T follicular helper cell (primary cell): ENCODE measurements at regions not wholly inside any gene's neighbourhood (a gene's known extent, or its start where the extent isn't known, plus 50 kb on each side); places are given as distances from the start of the nearest gene placed in this dataset.

Experiments
- DNase-seq: peaks from one replicate; pipeline ENCODE4 v3.0.0-alpha.2; 2020; ENCODE audit warnings: low read depth

DNA sequence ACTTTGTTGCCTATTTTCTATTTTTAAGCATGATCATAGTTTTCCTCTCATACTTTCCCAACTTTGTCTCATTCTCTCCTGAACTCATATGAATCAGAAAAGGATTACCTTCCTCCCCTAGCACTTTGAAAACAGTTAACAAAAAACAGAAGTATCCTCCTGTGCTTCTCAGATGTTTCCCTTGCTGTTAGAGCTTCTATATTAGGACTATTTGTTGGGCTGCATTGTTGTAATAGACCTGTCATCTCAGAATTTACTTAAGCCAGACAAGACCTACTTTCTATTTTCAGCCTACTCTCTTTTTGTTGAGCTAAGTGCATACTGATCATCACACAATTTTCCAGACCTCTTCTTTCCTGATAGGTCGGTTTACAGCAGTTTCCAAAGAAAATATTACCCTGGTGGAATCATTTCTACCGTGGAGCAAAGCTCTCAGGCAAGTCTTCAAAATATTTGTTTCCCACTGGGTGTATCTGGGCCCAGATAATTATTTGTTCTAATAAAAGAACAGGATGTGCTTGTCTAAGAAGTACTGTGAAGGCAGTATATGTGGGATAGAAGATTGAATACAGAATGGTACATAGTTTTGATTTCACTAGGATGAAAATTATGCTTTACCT lies 411.9 kb upstream of the KLF6 start:
- no peak for DNase-seq

DNA sequence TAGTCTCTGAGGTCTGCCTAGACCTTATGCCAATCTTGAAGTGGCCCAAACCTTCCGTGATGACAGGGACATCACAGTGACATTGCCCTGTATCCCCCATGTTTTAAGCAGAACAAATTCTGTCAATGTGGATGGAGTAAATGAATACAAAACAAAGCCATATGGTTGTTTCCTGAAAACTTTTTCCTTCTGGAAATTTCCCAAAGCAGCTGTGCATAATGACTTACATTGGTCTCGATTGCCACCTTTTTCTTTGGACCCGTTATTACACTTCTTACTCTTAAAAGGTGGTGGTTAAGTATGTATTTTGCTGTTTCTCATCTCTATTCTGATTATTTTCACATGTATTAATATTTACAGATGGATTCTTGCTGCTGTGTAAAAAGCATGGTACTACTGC lies 411.2 kb upstream of the KLF6 start:
- no peak for DNase-seq

DNA sequence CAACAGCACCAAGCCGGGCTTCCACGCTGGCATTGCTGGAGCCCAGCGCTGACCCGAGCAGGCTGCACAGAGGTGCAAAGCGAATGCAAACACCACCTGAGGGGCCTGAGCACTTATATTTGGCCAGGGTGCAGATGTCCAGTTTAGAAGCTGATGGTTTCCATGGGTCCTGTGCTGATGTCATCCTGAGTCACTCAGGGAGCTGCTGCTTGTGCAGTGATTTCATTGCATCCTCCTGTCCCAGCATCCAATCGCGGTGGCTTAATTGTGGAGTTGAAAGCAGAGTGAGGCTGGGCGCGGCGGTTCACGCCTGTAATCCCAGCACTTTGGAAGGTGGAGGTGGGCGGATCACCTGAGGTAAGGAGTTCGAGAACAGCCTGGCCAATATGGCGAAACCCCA lies 410.2 kb upstream of the KLF6 start:
- no peak for DNase-seq

DNA sequence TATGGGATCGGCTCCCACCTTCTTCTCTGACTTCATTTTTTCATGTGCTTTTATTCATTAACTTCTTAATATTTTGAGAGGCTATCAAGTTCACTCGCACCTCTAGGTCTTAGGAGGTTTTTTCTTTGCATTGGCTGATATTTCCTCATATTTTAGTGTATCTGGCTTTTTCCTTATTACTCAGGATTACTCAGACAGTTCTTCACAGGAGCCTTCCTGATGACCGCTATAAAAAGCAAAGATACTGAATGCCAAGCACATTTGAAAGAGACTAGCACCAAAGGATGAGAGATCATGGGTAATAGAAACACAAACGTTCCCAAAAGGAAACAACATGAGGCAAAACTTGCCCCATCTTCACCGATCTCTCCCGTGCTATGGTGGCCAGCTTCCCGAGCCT lies 409.2 kb upstream of the KLF6 start:
- no peak for DNase-seq

DNA sequence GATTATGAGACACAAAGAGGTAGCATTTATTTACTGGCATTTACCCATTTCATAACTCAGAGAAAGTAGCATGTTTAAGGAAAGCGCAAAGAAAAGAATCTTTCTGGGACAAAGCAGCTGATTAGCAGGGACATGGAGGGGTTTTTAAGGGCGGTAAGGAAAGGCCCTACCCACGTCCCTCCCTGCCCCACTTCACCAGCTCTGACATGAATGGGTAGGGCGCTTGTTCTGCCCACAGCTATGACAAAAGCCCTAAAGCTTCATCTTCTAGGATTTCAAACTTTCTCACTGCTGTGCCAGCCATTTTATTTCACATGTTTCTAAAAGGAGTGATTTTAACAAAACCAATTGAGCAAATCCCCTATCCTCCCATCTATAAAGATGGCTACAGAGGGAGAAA lies 406.9 kb upstream of the KLF6 start:
- no peak for DNase-seq

DNA sequence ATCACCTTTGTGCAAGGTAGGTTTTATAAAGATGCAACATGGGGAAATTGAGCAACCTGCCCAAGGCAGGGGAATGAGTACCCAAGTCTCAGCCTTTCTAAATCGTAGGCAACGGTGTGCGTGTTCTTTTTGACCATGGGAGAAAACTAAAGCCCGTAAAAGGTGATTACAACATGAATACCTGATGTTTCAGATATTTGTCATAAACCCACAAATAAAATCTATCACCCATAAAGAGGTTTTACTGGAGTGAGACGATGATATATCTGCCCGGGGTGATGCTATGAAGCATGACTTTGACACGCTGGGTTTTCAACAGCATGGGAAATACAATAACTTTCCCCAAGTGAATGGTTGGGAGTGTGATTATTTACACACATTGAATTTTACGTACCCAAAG lies 406.3 kb upstream of the KLF6 start:
- DNase-seq, result no peak

DNA sequence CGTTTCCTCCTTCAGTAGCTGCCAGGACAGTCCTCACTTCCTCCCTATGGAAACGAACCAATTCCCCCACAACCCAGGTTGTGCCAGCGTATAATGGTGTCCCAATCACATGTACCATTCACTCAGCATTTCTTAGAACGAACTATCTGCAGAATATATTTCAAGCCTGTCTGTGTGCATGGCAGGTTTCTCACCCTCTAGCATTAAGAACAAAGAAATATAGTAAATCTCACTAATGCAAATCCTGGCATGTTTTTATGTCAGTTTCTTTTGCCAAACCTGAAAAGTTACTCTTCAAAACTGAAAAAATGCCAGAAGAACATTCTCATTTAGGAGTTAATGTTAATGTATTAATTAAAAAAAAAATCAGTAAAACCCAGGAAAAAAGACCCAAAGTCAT lies 405.9 kb upstream of the KLF6 start:
- DNase-seq, result no peak

DNA sequence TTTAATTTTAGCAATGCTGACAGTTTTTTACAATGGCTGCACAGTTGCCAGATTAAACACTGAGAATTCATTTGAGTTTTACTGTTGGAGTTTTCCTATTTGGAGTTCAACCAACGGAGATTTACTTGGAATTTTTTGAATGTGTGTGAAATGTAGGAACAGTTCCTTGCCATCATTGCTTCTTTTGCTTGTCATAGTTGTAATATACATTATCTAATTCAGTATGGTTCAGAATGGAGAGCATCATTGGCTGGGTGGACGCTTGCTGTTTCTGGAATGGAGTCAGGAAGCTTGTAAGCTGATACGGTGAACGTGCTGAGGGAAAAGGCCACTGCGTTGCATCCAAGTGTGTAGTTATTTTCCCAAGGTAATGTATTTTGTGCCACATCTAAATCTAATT lies 404.3 kb upstream of the KLF6 start:
- no peak for DNase-seq

DNA sequence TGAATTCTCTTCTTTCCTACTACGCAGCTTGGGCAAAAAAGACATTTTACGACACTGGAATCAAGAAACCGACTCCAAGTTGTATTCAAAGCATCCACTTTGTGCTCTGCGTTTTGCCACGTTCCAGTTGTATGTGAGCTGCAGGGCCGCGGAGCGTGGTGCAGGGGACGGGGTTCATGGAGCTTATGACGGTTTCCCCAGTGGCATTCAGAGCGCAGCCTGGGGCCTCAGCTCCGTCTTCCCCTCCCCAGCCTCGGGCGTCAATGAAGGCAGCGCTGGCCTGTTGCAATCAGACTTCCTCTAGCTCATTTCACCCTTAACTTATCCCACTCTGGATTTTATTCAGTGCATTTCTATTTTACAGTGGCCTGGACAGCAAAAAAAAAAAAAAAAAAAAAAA lies 403.4 kb upstream of the KLF6 start:
- no peak for DNase-seq

DNA sequence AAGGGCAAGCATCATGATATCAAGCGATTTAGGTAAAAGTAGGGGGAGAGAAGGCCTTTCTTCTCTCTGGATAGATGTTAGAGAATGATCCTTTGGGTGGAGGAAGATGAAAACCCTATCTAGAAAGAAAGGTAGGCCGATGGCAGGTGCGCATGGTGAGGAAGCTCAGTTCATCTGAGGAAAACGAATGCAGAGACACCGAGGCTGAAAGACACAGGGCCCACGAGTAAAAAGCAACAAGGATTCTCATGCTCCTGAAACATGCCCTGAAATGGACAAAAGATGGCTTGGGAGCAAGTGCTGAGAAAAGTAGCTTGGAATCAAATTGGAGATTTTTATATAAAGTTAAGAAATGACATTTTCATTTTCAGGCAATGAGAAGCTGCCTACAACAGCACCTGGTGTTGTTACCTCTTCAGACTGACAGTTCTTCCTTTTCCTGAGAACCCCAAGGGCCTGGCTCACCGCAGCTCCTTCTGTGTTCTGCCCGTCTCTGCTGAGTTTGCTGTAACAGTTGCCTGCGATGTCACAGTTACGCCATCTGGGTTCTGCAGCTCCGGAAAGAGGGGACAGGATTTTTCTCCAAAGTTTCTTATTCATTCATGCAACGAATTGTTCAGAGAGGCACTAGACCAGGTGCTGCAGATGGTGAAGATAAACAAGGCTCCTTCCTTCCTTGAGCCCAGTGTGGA lies 402.0 kb upstream of the KLF6 start:
- no peak for DNase-seq

DNA sequence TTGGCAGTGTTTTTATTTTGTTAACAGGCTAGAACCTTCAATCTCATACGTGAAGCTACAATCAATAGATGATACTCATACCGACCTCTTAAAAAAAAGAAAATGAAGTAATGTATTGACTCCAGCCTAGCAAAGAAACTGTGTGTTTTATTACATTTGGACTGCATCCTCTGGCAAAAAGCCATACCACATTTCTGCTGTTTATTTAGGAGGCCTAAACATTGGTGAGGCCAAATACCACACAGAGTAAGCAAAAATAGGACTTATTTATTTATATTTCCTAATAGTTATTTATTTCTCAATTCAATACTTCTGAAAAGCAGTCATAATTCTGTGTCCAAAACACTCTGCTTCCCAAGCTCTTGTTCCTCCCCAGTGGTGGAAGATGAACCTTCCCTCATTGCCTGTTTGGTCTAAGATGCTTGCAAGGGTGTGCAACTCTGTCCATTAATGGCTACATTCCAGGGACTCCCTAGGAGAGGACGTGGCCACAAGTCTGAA lies 398.8 kb upstream of the KLF6 start:
- no peak for DNase-seq

DNA sequence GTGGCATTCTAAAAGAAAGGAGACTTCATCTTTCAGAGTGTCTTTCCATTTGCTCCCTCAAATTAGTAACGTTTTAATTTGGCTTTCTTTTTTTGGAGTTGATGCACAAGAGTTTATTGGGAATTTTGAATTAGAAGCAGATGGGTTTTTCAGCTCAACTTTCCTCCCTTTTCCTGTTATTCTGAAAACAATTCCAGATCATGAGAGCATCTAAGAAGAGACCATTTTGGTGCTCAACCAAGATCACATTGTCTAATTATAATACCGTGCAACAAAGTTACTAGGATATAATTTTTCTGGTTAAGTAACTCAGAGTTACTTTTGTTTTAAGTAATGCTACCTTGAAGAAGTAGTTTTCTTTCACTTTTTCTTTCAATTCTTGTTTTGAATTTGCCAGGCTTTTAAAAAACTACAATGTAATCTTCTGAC lies 396.6 kb upstream of the KLF6 start:
- DNase-seq, result no peak

DNA sequence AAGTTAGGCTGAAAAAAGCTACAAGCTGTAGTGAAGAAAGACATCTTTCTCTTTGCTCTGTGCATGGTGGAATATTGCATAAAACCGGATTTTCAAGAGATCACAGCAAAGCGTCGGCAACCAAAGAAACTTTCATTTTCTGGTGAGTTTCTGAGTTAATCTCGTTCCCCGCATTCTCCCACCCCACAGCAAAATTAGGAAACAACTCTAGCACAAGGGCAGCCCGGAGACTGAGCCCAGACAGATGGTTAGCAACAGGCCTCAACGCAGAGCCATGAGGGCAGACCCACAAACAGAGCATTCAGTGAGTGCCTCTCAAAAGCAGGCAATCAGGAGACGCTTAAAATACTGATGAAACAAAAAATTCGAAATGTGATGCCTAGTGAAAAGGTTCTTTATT lies 396.1 kb upstream of the KLF6 start:
- DNase-seq, result no peak

DNA sequence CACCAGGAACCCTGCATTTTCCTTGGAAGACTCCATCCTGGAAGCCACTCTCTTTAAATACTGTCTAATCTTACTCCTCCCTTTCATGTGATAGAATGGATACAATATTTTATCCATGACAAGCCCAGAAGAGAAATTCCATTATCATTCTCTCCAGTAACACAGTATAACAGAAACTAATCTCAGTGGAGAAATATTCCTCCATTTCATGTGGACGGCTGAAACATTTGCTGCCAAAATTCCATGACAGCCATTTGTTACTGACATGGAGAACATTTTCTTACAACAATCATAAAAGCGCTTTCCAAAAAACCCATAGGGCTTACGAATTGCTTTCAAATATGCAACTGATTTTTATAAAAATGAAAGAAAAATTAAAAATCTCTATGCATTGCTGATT lies 392.8 kb upstream of the KLF6 start:
- DNase-seq, result no peak

DNA sequence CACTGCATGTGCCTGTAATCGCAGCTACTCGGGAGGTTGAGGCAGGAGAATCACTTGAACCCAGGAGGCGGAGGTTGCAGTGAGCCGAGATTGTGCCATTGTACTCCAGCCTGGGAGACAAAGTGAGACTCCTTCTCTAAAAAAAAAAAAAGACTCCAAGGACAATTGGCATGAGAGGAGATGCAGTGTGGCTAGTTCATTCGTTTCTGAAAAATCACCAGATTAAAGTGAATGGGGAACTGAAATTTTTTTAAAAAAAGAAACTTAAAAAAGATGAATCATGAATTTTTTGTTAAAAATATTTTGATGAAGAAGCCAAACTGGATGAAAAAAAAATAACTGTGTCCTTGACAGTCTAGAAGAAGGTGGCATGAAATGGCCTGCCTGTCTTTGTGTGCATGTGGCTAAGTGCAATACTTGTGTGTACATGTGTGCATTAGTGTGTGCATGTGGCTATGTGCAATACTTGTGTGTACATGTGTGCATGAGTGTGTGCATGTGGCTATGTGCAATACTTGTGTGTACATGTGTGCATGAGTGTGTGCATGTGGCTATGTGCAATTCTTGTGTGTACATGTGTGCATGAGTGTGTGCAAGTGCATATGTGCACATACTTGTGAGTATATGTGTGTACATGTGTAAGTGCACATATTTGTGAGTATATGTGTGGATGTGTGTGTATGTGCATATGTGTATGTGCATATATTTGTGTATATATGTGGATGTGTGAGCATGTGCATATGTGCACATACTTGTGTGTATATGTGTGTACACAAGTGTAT lies 391.7 kb upstream of the KLF6 start:
- DNase-seq, result no peak

DNA sequence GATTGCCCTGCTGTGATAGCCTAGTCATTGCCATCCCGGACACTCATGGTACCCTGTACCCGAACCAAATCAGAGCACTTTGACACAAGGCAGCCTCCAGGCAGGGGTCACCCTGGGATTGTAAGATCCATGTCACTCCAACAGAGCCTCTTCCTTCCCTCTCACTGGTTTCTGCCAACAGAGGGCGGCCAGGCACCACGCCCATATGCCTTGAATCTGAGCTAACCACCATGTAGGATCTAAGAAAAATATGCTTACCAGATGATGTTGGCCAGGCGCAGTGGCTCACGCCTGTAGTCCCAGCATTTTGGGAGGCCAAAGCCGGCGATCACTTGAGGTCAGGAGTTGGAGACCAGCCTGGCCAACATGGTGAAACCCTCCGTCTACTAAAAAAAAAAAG lies 389.2 kb upstream of the KLF6 start:
- DNase-seq, result no peak

DNA sequence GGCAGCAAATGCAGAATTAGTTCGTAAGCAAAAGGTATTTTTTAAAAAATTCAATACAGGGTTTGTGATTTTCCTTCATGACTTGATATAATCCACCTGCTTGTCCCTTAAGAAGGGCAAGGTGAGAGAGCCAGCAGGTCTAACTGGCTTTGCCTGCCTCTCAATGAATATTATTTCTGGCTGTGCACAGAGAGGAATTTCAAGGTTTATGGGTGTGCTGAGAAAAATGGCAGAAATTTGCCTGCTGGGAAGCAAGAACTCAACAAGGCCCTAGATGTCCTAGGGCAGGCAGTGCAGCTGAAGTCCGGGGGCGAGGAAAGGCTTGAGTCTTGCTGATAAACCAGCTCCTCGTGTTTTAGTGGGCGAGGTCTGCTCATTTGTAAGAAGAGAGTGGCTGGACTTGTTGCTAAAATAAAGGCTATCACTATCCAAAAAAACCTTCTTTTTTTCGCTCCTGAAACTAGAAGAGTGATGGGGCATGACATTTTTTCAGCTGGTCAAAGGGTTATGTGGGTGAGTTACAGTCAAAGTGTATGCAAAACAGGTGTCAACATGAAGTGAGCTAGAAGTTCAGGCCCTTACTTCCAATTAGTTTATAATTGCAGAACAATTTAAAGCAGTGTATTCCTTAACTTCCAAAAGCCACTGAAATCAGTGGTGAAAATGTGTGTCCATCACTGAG lies 385.8 kb upstream of the KLF6 start:
- no peak for DNase-seq

DNA sequence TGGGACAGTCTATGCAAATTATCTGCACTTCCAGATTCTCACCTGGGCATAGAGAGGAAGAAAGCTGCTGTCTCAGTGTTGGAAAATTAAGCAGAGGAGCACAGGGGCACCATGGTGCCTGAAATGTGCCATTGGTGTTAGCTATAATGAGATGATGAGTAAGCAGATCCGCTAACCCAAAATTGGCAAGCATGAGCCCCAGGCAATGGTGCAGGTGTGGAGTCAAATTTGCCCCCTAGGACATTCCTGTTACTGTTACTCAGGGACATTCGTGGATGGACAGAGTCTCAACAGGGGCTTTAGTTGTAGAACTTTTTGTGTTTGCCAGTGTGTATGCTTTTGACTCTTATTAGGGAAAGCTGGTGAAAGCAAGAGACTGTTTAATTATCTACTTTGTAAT lies 385.2 kb upstream of the KLF6 start:
- no peak for DNase-seq

DNA sequence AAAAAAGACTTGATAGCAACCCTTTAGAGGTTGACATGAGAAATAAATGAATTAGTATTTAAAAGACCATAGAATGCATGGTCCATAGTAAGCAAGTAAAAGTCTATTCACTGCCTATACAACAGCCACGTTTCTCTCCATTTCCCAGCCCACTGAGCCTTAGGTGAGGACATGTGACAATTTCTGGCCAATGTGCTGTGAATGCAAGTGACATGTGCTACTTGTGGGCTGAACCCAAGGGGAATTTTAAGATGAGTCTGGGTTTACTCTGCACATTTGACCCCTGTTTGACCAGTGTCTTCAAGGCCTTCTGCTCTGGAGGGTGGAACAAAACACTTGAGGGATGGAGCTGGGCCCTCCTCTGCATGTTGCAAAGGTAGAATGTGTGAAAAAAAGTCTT lies 384.4 kb upstream of the KLF6 start:
- no peak for DNase-seq

DNA sequence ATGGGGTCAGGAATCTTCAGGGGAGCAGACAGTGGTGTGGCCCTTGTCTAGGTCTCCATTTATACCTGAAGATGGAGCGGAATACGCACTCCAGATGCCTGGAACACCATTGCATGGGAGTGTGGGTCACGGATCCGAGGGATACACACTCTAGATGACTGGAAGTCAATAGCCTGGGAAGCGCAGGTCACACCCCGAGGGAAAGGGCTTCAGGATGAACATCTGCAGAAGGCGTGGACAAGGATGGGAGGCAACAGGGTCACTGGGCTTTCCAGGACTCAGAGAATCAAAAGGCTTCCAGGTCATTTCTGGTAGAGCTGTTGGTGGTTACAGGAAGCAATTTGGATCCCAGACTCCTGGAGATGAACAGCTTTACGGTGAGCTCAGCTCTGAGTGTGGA lies 382.2 kb upstream of the KLF6 start:
- DNase-seq, result no peak

DNA sequence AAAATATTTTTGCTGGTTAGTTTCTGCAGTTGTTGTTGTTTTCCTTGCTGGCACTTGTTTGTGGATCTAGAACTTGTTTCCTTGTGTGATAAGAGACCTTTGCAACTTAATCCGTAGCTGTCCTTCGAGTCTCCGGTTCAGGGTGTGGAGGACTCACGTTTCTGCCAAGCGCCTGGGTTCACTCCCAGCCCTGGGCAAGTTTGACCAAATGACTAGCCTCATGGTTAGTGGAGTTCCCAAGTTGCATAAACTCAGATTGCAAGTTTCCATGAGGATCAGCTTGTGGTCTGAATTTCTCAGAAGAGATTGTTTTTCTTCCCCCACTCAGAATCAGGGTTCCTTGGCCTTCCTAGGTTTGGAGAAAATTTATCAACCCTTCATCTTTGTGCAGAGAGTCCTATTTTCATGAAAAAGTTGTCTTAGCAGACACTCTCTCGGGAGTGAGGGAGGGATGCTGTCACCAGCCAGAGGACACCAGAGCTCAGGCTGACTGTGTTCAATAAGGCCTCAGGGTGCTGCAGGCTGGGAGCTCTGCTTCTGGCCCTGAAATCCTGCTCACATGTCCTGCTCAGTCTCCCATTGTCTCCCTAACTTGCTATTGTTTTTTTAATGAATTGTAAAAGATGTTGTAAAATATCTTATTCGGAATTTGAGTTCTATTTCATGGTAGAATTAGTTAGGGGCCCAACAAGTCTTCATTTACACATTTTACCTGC lies 377.7 kb upstream of the KLF6 start:
- DNase-seq, result no peak

DNA sequence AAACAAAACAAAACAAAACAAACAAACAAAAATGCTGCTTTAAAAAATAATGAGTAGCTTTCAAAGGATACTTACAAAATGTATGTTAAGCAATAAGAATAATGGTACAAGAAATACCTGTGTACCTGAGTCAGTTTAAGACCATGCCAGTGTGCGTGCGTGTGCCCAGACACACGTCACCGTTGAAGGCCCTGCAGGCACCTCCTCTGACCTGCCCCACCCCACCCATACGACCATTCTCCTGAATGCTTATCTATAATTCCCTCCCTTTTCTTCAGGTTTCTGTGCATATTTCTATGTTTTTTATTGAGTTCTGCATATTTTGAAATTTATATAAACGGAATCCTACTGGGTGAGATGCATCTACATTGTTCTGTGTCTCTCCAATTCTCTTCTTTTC lies 374.2 kb upstream of the KLF6 start:
- no peak for DNase-seq
